ENCODE measurements at regions not wholly inside any gene's neighbourhood (a gene's known extent, or its start where the extent isn't known, plus 50 kb on each side); places are given as distances from the start of the nearest gene placed in this dataset.

DNA sequence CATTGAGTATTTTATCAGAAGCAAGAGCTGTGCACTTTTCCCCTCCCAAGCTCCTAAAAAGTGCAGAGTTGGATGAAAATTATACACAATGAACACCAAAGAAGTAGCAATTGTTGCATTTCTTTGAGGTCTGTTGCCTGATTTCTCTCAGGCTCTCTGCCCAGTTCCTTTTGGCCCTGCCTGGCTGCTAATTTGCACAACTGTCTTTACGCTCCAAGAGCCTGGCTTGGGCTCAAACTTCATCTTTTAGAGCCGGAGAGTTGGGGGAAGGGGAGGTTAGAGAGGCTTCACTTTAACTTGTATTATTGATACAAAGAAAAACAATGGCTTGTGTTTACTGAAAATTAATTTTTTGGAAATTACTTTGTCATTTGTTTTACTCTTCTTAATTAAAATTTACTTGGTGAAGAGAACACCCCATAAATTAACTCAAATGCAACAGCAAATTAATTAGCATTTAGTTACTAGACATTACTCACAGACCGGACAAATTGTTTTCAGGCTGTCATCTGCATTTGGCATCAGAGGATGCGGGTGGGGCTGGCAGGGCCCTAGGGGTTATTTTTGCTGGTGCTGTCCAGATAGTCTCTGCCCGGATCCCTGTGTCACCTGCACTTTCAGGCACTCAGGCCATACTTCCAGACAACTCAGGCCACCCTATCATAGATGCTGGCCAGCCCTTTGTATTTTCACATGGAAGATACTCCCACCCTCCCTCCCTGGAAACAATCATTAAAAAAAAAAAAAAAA, 407.3 kb downstream of the NXPE2 start:
- no peak for DNase-seq

DNA sequence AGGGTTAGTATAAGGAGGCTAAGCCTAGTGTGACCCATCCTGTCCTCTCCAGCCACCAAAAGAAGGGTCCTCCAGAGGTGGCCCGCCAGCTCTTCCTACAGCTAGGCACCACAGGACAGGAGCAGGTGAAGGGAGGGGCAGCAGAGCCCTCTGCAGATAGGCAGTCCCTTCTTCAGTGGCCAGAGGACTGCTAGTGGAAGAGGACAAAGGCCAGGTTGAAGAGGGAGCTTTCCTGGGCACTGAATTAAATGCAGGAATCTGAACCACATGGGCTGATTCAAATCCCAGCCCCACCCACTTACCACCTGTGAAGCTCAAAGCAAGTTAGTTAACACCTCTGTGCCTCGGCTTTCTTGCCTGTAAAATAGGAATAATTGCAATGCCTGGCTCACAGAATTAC, 409.5 kb downstream of the NXPE2 start:
- no peak for DNase-seq

DNA sequence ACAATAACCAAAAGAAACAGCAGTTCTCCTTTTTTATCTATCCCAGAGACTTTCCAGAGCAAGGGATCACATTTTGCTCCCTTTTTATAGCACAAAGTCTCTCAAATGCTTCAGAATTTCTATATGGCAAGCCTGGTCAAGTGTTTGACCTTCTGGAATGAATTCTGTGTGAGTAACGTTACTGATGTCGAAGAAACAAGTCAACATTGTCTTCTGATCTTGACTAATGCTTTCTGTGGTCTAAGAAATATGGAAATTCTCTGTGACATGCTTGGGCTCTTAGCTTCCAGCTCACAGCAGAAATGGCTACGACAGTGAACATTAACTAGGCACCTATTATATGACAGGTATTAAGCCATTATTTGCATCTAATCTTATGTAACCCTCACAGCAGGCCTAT, 411.7 kb downstream of the CADM1 start:
- no peak for DNase-seq

DNA sequence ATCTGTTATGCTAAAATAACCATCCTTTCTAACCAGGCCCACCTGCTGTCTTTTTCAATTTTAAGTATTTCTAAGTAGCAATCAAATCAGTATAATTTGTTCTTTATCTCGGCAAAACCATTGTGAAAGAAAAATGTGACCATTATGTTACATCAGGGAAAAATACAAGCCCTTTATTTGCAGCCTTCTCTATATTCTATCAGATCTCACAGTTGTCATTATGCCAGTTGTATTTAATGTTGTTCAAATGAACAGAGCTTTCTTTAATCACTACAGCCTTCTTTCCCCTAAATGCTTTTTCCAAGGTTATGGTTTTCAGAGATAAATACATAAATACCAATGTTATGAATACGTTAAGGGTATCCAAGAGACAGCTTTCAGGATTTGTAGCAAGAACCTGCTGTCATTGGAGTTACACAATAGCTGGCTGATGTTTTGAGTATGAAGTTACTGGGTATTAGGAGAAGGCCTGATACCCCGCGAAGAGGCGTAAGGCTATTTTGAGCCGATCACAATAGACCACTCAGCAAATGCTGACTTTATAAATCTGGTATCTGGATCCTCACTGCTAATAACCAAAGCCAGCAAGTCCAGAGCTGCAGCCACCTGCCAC, 406.3 kb downstream of the CADM1 start:
- DNase-seq, result no peak

DNA sequence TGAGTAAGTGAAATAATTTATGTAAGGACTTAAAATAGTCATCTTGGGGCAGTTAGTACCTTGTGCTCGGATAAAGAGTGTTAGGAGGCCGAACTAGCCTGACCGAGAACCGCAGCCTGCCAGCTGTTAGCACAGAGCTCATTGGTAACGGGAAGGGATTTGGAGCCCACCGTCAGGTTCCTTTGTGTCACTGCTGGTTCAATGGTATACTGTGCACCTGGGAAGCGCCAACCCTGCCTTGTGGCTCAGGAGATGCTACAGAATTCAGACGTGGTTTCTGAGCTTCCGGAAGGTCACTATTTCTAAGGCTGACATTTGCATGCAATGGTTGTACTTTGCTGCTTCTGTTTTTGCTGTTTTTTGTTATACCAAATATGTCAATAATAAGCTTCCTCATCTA, 403.5 kb downstream of the CADM1 start:
- DNase-seq, result no peak

DNA sequence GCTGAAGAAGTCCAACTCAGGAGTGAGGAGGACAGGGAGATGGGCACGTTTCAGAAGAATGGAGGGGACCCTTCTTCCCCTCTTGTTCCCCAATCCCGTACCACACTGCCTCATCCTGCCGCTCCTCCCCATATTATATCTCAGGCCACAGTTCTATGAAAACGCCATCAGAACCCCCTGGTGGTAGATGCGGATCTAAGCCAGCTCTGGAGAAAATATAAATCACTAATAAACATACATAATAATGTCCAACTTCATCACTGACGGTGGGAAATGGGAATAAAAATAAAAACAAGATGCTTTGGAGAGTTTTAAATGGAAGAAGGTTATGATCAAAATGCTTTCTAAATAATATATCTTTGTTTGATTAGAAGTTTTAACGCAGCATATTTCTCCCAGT, 400.3 kb downstream of the CADM1 start:
- DNase-seq, result no peak

DNA sequence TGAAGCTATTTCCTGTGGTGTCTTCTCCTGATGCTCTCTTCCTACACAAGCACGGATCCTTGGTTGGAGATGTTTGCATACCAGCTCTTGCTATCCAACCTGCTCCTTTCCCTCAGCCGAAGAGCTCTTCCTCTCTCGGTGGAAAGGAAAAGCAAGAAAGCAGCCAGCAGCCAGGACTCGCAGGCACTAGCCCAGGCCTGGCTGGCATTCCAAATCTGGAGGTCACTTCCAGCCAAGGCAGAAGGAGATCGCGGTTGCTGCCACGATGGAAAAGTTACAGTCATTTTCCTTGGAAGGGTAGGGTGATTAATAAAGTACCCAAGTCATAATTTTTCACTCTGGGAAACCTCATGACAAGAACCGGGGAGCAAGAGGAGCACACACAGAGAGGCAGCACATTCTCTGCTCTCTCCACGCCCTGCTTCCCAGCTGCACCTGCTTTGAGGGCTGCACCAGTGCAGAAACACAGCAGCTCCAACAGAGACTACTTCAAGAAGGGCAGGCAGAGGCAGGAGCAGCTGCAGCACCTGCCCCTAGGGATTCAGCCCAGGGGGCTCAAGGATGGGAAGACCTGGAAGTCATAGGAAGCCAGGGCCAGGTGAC, 399.3 kb downstream of the CADM1 start:
- DNase-seq, result no peak

DNA sequence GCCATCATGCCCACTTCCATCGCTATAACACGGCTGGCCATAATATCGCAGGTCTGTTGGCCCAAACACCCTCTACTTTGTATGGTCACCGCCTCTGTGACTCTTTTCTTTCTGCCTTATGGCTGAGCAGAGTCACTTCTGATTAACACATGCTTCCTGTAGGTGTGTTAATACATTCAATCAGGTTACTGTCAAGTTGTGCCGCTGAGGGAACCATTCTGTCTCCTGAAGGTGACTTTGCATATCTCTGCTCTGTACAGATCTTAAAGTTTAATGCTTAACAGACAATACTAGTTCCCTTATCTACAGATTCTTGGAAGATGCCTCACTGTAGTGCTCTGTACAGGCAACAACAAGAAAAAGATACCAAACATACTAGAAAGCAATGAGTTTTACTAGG, 393.1 kb downstream of the CADM1 start:
- DNase-seq, result no peak

DNA sequence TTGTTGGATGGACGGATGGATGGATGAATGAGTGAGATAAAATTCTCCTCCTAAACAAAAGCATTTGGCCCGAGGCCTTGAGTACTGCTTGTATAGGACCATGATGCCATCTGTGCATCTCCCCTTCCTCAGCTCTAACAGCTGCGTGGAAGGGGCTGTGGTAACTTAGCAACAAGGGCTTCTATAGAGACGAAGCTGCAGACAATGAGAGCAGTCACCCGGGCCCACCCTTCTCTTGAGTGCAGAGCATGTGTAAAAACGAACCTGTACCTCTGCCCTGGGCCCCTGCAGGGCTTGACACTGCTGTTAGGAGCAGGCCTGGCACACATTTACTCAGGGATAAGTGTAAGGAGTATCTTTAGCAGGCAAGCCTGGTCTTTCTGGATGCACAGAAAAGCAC, 391.5 kb downstream of the CADM1 start:
- DNase-seq, result no peak

DNA sequence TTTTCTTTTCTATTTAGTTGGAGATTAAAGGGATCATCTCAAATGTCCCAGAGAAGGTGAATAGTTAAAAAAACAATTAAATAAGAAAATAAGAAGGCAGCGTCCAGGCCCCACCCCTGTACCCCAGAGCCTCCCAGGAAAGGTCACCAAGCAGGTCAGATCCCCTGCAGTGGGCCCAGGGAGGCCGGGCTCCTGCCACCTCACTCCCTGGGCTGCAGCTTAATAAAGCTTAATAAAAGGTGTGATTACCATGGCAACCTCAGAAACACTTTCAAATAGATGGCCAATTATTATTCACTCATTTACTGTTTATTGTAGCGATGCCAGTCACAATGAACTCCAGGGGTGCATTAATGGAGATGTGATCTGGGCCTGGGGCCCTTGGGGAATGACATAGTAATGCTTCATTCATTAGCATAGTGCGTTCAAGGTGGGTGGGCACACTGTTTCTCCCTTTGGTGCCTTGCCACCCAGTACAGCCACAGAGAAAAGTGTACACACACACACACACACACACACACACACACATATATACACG, 386.2 kb downstream of the CADM1 start:
- no peak for DNase-seq

DNA sequence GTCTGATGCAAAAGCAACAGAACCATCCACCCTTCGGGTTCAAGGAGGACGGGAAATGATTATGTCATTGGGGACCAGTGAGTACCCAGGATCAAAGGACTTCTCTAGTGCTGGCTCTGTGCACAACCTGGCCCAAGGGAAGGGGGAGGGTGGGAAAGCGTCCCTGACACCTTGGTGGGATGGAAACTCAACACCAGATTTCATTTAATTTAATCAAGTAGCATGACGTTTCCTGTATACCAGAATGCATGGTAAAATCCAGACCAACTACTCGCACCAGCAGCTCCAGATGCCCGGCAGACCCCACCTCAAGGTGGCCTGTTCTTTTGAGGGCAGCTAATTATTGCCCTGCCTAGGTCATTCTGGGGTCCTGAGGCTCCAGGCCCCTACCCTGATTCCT, 385.1 kb downstream of the CADM1 start:
- DNase-seq, result no peak

Data from activated T-cell treated with anti-CD3 and anti-CD28 coated beads, Interleukin-2, amount 50 U/mL, for 48 hours (primary cell).